Astrocyte of the spinal cord (primary cell): ENCODE measurements at regions not wholly inside any gene's neighbourhood (a gene's known extent, or its start where the extent isn't known, plus 50 kb on each side); places are given as distances from the start of the nearest gene placed in this dataset.
"Not testable (repeated sequence)": the region's sequence is repeated elsewhere in the genome, so short reads cannot be mapped to it uniquely, and the experiment has no call there.

Experiments used
- DNase-seq: peaks from one replicate; pipeline ENCODE4 v3.0.0; 2011; ENCODE audit warnings: low read depth, low spot score
- H3K4me3 ChIP-seq: 2 replicates; pipeline ENCODE4 v1.5.1; 2011; ENCODE audit warnings: low read depth, mild to moderate bottlenecking, low read length, moderate library complexity
- CTCF ChIP-seq: IDR thresholded peaks from 2 replicates; pipeline ENCODE4 v1.5.1; 2012; ENCODE audit warnings: low read depth, mild to moderate bottlenecking, low read length, inconsistent platforms
- in situ Hi-C: cut with HindIII; loops from 2 replicates; pipeline ENCODE4 v1.10.0; 2017; ENCODE audit warnings: low sequenced_read_pairs

- no peak for TF ChIP-seq CTCF
- no peak overlapping the region for H3K4me3 ChIP-seq
- no peak for DNase-seq
- in situ Hi-C loops: no loop called here
These were observed 85.3 kb upstream of the ZNF608 start for GRCh38 chr5:124831687-124832240.

GRCh38 chr5:124832510-124832909, 86.1 kb upstream of the ZNF608 start:
- no peak for TF ChIP-seq CTCF
- no peak overlapping the region for H3K4me3 ChIP-seq
- DNase-seq: no peak
- in situ Hi-C loops: no loop called here

DNA sequence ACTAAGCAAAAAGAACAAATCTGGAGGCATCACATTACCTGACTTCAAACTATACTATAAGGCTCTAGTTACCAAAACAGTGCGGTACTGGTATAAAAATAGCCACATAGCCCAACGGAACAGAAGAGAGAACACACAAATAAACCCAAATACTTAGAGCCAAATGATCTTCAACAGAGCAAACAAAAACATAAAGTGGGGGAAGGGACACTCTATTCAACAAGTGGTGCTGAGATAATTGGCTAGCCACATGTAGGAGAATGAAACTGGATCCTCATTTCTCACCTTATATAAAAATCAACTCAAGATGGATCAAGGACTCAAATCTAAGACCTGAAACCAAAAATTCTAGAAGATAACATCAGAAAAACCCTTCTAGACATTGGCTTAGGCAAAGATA, 89.9 kb upstream of the ZNF608 start:
- DNase-seq, in situ Hi-C loops, H3K4me3 ChIP-seq: not testable (repeated sequence)

- no peak for TF ChIP-seq CTCF
- no peak for DNase-seq
- in situ Hi-C loops: no loop called here
- H3K4me3 ChIP-seq: no peak overlapping the region
These were observed 93.0 kb upstream of the ZNF608 start for GRCh38 chr5:124839371-124839998.

- TF ChIP-seq CTCF: no peak
- in situ Hi-C loops: no loop called here
- DNase-seq: no peak
- no peak overlapping the region for H3K4me3 ChIP-seq
These were observed 95.6 kb upstream of the ZNF608 start for GRCh38 chr5:124841829-124842712.

- no peak overlapping the region for H3K4me3 ChIP-seq
- TF ChIP-seq CTCF: no peak
- in situ Hi-C loops: no loop called here
- no peak for DNase-seq
These were observed 96.5 kb upstream of the ZNF608 start for GRCh38 chr5:124842725-124843595.
